GM19023 (cell line): ENCODE measurements at regions not wholly inside any gene's neighbourhood (a gene's known extent, or its start where the extent isn't known, plus 50 kb on each side); places are given as distances from the start of the nearest gene placed in this dataset.

ENCODE experiments used
- ATAC-seq: cut with Tn5 transposase; IDR thresholded peaks from one replicate; pipeline ENCODE4 v1.9.1; 2021; ENCODE audit warnings: mild to moderate bottlenecking, moderate library complexity; ENCODE audit not compliant: unreplicated experiment

DNA sequence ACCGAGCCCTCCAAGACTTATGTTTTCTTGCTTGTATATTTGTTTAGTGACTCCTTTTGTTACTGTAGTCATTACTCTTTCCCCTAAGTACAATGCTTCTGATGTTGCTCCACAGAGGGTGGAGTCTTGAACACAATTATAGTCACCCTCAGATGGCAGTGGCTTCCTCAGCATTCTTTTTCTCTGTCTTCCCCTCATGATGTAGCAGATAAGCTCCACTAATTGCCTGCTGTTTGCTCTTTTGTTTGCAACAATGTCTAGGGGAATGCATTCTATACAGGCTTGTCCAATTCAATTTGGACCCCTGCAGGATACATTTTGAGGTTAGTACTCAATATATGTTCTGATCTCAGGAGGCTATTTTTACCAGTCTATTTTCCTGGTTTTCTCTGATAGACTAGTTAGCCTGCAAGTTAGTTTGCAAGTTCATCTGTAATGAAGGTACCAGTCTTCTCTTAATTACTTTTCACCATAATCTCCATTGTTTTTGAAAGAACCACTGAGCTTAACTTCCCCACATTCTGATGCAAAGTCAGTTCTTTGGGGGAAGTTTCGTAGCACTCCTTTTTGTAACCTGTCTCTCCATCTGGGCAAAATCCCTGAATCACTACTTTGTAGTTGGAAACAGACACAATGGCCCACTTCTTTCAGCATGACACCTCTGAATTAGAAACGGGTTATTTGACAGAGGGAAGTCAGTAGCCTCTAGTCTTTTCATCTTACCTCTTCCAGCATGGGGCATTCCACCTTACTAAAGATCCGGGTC is 1509.2 kb downstream of the CDH11 start:
- ATAC-seq, result no peak

DNA sequence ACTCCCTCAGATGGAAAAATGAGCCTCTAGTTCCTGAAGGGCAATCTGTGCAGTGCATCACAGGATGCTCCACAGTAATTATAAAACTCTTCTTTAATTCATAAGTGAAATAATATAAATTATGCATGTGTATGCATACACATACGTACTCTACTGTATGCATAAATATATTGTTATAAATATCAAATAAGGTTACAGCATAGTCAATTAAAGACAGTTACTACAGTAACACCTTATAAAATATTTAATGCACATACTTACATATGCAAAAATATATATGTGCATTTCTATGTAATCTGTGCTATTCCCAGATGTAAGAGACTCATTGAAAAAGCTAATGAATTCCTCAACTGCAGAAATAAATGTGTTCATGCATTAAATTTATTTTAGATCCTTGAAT is 1515.1 kb downstream of the CDH11 start:
- no peak for ATAC-seq

DNA sequence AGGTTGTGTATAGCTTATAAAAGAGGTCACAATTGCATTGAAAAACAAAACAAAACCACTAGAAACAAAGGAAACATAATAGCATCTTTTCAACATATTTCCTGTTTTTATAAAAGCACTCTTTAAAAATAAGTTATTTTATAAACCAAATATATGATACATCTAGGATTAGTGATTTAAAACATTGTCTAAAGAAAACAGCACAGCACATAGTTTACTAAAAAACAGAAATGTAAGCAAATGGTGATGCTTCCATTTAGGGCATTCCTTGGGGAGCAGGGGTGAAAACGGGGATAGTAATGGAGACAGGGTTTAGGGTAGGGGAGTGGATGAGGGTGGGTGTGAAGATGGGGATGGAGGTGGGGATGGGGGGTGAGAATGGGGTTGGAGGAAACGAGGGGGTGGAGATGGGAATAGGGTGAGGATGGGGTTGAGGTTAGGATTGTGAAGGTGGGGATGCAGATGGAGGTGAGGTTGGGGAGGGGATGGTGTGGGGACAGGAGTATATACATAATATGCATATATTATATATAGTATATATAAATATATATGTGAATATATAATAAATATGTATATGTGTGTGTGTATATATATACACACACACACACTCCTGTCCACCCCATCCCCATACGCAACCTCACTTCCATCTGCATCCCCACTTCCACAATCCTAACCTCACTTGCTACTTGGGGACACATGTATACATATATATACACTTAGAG is 1519.5 kb downstream of the CDH11 start:
- no peak for ATAC-seq

DNA sequence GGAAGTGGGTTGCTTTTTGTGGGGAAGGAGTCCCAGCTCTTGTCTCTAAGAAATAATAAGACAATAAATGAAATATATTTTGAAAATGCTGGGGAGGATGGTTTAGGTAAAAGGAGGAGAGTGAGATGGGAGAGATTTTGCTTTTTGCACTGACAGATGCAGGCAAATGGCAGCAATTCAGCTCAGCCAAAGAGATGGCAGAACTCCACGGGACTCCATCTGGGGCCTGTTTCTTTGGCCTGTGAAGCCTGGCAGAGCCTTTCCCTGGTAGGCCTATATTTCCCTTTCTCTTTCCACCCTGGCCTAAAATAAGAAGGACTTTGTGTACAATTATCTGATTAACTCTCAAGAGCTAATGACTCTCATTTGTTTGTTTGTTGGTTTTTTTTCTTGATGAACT is 1525.1 kb downstream of the CDH11 start:
- no peak for ATAC-seq

DNA sequence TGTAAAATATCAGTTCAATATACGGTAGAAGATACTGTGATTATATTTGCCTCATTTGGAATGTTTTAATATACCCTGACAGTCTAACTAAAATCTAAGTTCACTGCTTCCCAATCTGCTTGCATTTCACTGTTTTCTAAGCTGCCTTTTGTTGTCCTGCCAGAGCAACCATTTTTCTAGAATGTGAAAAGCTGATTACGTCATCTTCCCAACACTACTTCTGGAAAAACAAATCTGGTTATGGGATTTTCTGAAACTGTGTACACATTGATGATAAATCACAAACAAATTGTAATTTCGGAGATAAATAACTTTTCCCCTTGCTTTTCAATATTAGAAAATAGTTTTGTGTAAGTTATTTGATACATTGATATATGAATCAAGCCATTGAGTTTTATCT is 1529.0 kb downstream of the CDH11 start:
- ATAC-seq, result no peak

DNA sequence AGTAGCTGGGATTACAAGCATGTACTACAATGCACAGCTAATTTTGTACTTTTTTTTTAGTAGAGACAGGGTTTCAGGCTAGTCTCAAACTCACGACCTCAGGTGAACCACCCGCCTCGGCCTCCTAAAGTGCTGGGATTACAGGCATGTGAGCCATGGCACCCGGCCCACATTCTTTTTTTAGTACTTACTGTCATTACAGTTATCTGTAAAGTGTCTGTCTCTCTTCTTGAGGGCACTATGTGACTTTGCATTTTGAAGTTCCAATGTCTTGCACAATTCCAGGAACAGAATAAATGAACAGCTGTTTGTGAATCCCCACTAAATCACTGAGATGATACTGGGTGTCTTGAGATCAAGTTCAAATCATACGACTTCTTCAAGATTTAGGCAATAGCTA is 1540.3 kb downstream of the CDH11 start:
- ATAC-seq, result no peak

DNA sequence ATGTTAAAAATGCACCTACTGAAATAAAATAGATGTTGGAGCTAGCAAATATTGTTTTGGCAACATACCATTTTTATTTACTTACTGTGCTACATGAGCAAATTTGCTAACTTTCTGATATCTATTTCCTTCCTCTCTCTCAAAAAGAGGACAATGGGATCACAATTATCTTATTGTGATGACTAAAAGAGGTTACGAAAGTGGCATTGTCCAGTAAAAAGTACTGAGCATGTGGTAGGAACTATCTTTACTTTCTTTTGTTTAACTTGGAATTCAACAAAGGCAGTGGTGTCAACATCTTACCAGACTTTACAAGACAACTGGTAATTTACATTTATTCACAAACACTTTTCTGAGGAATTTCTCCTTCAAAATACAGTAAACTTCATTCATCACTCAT is 1542.6 kb upstream of the CDH8 start:
- no peak for ATAC-seq

GRCh38 chr16:63577891-63578290 is 1541.7 kb upstream of the CDH8 start:
- no peak for ATAC-seq

DNA sequence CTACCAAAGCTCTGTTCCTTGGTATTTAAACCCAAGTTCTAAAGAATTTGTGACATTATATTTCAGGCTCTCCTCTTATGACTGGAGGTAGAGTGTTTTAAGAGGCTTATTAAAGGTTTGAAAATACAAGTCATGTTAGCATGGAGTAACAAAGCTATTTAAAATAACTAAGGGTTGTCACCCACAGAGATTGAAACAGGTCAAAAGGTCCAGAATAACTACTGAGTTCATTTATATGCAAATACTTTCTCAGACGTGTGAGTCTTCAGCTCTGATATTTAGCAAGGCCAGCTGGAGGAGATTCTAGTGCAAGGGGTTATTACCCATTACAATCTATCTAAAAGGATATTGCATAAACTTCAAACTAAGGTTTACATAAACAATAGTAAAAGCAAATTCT is 1538.8 kb upstream of the CDH8 start:
- no peak for ATAC-seq

- ATAC-seq, result no peak
These were observed 1531.9 kb upstream of the CDH8 start for GRCh38 chr16:63568164-63568563.

- no peak for ATAC-seq
These were observed 1527.7 kb upstream of the CDH8 start for GRCh38 chr16:63563819-63564505.

DNA sequence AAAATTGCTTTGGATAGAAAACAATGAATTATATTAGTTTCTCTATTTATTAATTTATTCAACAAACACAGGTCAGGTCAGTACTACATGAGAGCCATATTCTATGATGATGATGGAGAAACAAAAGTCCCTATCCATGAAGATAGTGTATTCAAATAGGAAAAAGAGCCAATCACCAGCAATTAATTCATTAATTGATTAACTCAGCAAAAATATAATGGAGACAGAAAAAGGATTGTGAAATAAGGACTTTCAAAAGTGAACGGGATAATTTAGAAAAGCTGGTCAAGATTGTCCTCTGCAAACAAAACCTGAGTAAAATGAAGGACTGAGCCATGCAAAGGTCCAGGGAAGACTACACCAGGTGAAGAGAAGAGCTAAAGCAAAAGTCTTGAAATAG is 1517.7 kb upstream of the CDH8 start:
- ATAC-seq, result no peak

DNA sequence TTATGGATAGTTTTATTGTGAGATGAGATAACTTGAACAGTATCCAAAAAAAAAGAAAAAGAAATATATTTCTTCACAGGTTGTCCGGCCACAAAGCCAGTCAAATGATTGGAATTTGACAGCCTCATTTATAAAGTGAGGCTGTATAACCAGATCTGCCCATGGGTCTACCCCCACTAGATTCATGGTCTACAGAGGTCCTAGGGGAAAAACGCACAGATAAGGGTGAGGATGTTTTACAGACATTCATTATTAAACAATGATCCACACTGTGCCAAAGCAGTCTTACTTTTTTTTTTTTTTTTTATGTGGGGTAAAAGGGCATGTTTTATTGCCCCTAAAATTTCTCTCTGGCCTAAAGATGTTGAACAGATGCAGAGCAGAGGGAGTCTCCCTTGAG is 1503.0 kb upstream of the CDH8 start:
- ATAC-seq, result no peak

DNA sequence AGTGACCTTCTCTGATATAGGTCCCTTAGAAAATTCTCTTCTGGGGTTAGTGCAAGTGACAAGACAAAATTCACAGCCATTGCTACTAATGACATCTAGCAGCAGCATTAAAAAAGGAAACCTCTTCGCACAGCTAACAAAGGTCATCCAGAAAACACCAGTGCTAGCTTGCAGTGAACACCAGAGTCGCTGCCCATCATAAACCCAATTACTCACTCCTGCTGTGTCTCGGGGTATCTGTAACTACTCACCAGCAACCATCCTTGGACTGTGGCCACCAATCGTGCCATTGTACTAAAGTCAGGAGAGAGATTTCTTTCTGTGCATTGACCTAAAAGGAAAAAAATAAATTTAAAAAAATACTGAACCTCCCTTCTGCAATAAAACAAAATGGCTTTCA is 1494.7 kb upstream of the CDH8 start:
- no peak for ATAC-seq

DNA sequence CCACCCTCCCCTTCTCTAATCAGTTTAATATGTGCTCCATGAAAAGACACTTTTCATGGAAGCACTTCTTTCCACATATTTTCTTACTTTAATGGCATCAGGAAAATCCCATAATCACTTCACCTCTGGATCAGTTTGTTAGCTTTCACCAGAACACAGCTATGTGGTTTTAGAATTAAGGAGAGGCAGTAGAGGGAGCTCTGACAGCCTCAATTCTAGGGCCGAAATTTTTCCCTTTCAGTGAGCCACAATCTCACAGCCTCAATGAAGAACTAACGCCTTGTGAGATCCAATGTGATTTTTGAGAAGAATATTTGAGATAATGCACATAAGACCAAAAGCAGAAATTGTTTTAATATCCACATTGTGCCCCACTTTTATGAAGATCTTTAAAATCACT is 1494.0 kb upstream of the CDH8 start:
- no peak for ATAC-seq

DNA sequence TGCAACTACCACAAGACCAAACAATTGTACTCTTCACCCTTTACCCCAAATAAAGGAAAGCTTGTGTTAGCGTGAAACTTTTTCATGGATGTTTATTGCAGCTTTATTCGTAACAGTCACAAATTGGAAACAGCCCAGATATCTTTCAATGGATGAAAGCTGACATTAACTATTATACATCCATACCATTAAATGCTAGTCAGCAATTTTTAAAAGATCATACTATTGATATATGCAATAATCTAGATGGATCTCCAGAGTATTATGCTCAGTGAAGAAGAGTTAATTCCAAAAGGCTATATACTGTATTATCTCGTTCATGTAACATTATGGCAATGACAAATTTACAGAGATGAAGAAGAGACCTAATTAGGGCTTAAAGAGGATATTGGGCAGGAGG is 1491.2 kb upstream of the CDH8 start:
- ATAC-seq, result no peak

- no peak for ATAC-seq
These were observed 1480.2 kb upstream of the CDH8 start for GRCh38 chr16:63516394-63516793.

DNA sequence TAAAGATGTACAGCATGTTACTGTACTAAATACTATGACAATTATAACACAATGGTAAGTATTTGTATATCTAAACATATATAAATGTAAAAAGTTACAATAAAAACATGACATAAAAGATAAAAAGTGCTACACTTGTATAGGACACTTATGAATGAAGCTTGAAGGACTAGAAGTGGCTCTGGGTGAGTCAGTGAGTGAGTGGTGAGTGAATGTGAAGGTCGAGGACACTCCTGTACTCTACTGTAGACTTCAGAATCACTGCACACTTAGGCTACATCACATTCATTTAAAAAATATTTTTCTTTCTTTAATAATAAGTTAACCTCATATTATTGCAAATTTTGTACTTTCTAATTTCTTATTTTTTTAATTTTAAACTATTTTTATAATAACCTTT is 1476.7 kb upstream of the CDH8 start:
- ATAC-seq, result no peak

DNA sequence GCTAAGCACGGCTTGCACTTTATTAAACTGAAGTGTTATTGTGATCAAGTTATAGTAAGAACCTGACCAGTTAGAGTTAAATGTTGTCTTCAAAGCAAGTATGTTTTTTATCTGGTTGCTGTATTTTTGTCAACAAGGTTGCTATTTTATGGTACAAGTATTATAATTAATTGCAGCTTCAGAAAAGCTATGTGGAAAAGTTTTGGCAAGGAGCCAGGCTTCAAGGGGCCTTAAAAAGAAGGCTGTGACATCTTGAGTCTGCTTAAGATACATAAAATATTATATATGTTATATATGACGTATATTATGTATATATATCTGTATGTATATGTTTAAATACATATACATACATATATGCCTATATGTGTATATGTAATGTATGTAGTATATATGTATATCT is 1461.2 kb upstream of the CDH8 start:
- ATAC-seq, result no peak

- no peak for ATAC-seq
These were observed 1460.0 kb upstream of the CDH8 start for GRCh38 chr16:63496282-63496681.

DNA sequence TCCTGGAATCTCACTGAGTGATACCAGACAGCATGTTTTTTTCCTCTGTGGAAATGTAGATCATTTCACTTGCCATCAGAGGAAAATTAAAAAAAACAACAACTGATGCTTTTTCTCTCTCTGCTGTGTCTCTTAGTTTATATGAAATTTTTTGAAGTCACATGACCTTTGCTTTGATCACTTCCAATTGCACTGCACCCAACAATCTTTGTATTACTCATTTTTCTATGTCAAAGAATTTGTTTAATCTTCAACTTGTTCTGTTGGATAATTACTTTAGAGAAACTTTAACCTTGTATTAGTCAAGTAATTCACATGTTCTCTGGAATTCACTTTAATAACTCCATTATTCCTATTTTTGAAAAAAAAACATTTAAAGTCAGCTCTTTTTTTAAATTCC is 1452.7 kb upstream of the CDH8 start:
- no peak for ATAC-seq

GRCh38 chr16:63481060-63481459 is 1444.8 kb upstream of the CDH8 start:
- no peak for ATAC-seq
